Mucosa of descending colon (tissue), 3 donors: ENCODE measurements at regions not wholly inside any gene's neighbourhood (a gene's known extent, or its start where the extent isn't known, plus 50 kb on each side); places are given as distances from the start of the nearest gene placed in this dataset.

Experiments used
- ATAC-seq: fragments of 200-7000 bp; cut with Tn5 transposase; one replicate; pipeline ENCODE4 v1.9.1; 2020; ENCODE audit warnings: mild to moderate bottlenecking, moderate library complexity
- DNase-seq, 3 donors: peaks; one replicate each; pipeline ENCODE4 v3.0.0-alpha.2; 2020
- H3K36me3 ChIP-seq: fragments of 200-600 bp; one replicate; pipeline ENCODE4 v1.8.0; 2021; ENCODE audit warnings: low read depth, mild to moderate bottlenecking
- H3K4me1 ChIP-seq: fragments of 200-600 bp; one replicate; pipeline ENCODE4 v1.8.0; 2021; ENCODE audit warnings: low read depth, mild to moderate bottlenecking
- H3K4me3 ChIP-seq: fragments of 200-600 bp; one replicate; pipeline ENCODE4 v1.8.0; 2021; ENCODE audit warnings: mild to moderate bottlenecking
- H3K9me3 ChIP-seq: fragments of 200-600 bp; one replicate; pipeline ENCODE4 v1.8.0; 2021; ENCODE audit warnings: mild to moderate bottlenecking
- intact Hi-C, 2 donors: fragments of 100-400 bp; cut with DNase I in 1 of 2; cut with micrococcal nuclease in 1 of 2; formaldehyde crosslinking; loops; one replicate each; pipeline versions ENCODE4 v1.11.0 to v1.11.1; 2022; cut with DNase I, micrococcal nuclease
- TF ChIP-seq, protein P1 (sequence below): fragments of 200-600 bp; IDR thresholded peaks from one replicate; pipeline ENCODE4 v1.8.0; 2022; ENCODE audit warnings: antibody characterized with exemption, mild to moderate bottlenecking
- donor health status: DM: no; HTN: no; CAD: no; lungs with moderate emphysema.
- donor health status: DM: no; HTN: no; CAD: no.
- donor health status: DM: no; HTN: yes; CAD: no.

- DNase-seq, result no peak
- intact Hi-C loops, result no loop called here
Measured at GRCh38 chr5:57598756-57599155, 116.1 kb upstream of the ACTBL2 start.

GRCh38 chr5:57598097-57598496 lies 115.5 kb upstream of the ACTBL2 start:
- Histone ChIP-seq H3K36me3 (no peaks in the 10 kb centered on the region), H3K4me3 (no peak overlapping the region), H3K4me1 (no peaks in the 10 kb centered on the region), H3K9me3 (no peaks in the 10 kb centered on the region)
- DNase-seq (no peak), ATAC-seq (no peak)
- TF ChIP-seq, protein P1, sequence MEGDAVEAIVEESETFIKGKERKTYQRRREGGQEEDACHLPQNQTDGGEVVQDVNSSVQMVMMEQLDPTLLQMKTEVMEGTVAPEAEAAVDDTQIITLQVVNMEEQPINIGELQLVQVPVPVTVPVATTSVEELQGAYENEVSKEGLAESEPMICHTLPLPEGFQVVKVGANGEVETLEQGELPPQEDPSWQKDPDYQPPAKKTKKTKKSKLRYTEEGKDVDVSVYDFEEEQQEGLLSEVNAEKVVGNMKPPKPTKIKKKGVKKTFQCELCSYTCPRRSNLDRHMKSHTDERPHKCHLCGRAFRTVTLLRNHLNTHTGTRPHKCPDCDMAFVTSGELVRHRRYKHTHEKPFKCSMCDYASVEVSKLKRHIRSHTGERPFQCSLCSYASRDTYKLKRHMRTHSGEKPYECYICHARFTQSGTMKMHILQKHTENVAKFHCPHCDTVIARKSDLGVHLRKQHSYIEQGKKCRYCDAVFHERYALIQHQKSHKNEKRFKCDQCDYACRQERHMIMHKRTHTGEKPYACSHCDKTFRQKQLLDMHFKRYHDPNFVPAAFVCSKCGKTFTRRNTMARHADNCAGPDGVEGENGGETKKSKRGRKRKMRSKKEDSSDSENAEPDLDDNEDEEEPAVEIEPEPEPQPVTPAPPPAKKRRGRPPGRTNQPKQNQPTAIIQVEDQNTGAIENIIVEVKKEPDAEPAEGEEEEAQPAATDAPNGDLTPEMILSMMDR, result no peak
- intact Hi-C loops, result no loop called here

More at GRCh38 chr5:57598756-57599155, 116.1 kb upstream of the ACTBL2 start:
- H3K9me3 ChIP-seq, result no peaks in the 10 kb centered on the region
- H3K36me3 ChIP-seq, result no peaks in the 10 kb centered on the region
- no peaks in the 10 kb centered on the region for H3K4me1 ChIP-seq
- no peak overlapping the region for H3K4me3 ChIP-seq
- TF ChIP-seq, protein P1, result no peak
- ATAC-seq, result no peak

DNA sequence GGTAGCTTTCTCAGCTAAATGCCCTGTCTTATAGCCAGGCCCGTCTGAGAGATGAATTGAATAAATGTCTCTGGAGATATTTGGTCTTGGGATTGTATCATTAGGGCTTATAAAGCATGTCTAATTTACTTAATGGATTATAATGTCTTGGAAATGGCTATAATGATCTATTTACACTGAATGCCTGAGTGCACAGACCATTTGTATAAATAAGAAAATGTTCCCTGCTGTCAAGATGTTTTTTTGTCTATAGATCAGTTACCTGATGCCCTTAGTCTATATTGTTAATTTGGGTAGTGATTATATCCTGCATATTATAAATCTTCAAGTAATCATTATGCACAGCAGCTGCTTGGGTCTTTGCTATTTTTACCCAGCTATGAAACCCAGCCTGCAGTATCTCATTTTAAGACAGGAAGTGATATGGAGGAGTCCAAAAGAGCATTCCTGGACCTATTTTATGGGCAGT lies 112.9 kb upstream of the ACTBL2 start:
- TF ChIP-seq, protein P1, result no peak
- Histone ChIP-seq H3K9me3 (no peaks in the 10 kb centered on the region), H3K4me1 (no peaks in the 10 kb centered on the region), H3K36me3 (no peaks in the 10 kb centered on the region), H3K4me3 (no peak overlapping the region)
- intact Hi-C loops, result no loop called here
- ATAC-seq (no peak), DNase-seq (no peak)

- H3K9me3 ChIP-seq, result no peaks in the 10 kb centered on the region
- H3K36me3 ChIP-seq, result no peaks in the 10 kb centered on the region
- TF ChIP-seq, protein P1, result no peak
Measured at GRCh38 chr5:57594436-57594835, 111.8 kb upstream of the ACTBL2 start.

DNA sequence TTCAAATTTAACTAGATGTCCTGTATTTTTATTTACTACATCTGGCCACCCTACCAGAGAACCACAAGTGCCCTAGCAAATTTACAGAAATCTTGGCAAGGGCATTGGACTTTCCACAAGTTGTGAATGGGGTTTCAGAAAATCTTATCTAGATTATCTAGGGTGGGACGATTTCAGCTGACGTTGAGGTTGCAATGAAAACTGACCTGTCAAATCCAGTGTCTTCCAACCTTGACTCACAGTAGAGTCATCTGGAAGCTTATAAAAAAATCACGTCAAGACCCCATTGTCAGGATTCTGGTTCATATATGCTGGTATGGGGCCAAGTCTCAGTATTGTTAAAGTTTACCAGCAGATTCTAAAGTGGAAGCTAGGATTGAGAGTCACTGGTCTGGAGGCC lies 109.6 kb upstream of the ACTBL2 start:
- intact Hi-C loops, result no loop called here
- ATAC-seq, result no peak
- Histone ChIP-seq H3K4me3 (no peak overlapping the region), H3K9me3 (no peaks in the 10 kb centered on the region), H3K4me1 (no peaks in the 10 kb centered on the region), H3K36me3 (no peaks in the 10 kb centered on the region)
- TF ChIP-seq, protein P1, result no peak
- DNase-seq, result no peak

More at GRCh38 chr5:57594436-57594835, 111.8 kb upstream of the ACTBL2 start:
- H3K4me3 ChIP-seq, result no peak overlapping the region
- no peak for DNase-seq
- ATAC-seq, result no peak
- no peaks in the 10 kb centered on the region for H3K4me1 ChIP-seq
- intact Hi-C loops, result no loop called here

- Histone ChIP-seq H3K4me3 (no peak overlapping the region), H3K4me1 (no peaks in the 10 kb centered on the region), H3K36me3 (no peaks in the 10 kb centered on the region), H3K9me3 (no peaks in the 10 kb centered on the region)
- DNase-seq, result no peak
- TF ChIP-seq, protein P1, result no peak
- ATAC-seq, result no peak
- intact Hi-C loops, result no loop called here
Measured at GRCh38 chr5:57586649-57587048, 104.0 kb upstream of the ACTBL2 start.
